Activated B cell treated with CpG ODN at 0.5 μM for 24 hours (primary cell): ENCODE measurements at regions not wholly inside any gene's neighbourhood (a gene's known extent, or its start where the extent isn't known, plus 50 kb on each side); places are given as distances from the start of the nearest gene placed in this dataset.

Experiments
- ATAC-seq: fragments of 200-7000 bp; cut with Tn5 transposase; one replicate; pipeline ENCODE4 v1.10.0; 2021; ENCODE audit warnings: low read depth, mild to moderate bottlenecking, moderate library complexity
- CTCF ChIA-PET: fragments of 350-600 bp; sonication (Branson Sonifier 250); formaldehyde crosslinking; loops from one replicate; lab custom pipeline; 2021; ENCODE audit warnings: antibody characterized with exemption; lab: Charles Lee
- POLR2A ChIA-PET: fragments of 350-600 bp; sonication (Branson Sonifier 250); formaldehyde crosslinking; loops from one replicate; lab custom pipeline; 2021; ENCODE audit warnings: antibody characterized with exemption; lab: Charles Lee
- DNase-seq: peaks from one replicate; pipeline ENCODE4 v3.0.0; 2022
- H3K27ac Mint-ChIP-seq: one replicate; pipeline ENCODE4 v1.8.0; 2020; ENCODE audit warnings: mixed read lengths
- H3K27me3 Mint-ChIP-seq: one replicate; pipeline ENCODE4 v1.8.0; 2021; ENCODE audit warnings: mixed read lengths
- H3K36me3 Mint-ChIP-seq: one replicate; pipeline ENCODE4 v1.8.0; 2021; ENCODE audit warnings: low read depth, mixed read lengths
- H3K4me1 Mint-ChIP-seq: one replicate; pipeline ENCODE4 v1.8.0; 2021; ENCODE audit warnings: mixed read lengths
- H3K4me3 Mint-ChIP-seq: one replicate; pipeline ENCODE4 v1.8.0; 2020; ENCODE audit warnings: mild to moderate bottlenecking, mixed read lengths
- H3K9me3 Mint-ChIP-seq: one replicate; pipeline ENCODE4 v1.8.0; 2020; ENCODE audit warnings: mixed read lengths
- CTCF ChIP-seq: fragments of 200-600 bp; IDR thresholded peaks from one replicate; pipeline ENCODE4 v1.8.0; 2022; ENCODE audit warnings: antibody characterized with exemption, mild to moderate bottlenecking
- intact Hi-C: fragments of 100-400 bp; cut with micrococcal nuclease; formaldehyde crosslinking; loops from one replicate; pipeline ENCODE4 v1.15.1; 2024

GRCh38 chr5:68699966-68700365 is 393.8 kb upstream of the SLC30A5 start:
- TF ChIP-seq CTCF, result no peak
- Mint-ChIP-seq H3K4me1 (peaks cover 3% of the 10 kb centered on the region), H3K36me3 (no peaks in the 10 kb centered on the region), H3K27ac (no peak overlapping the region), H3K9me3 (peaks cover 7% of the 10 kb centered on the region), H3K4me3 (no peak overlapping the region), H3K27me3 (no peaks in the 10 kb centered on the region)
- intact Hi-C loops, result no loop called here
- ChIA-PET CTCF (no interaction called here), POLR2A (no interaction called here)
- no peak for ATAC-seq
- no peak for DNase-seq

GRCh38 chr5:68707575-68707974 is 386.2 kb upstream of the SLC30A5 start:
- no peaks in the 10 kb centered on the region for H3K36me3 Mint-ChIP-seq

GRCh38 chr5:68708156-68708841 is 385.5 kb upstream of the SLC30A5 start:
- Mint-ChIP-seq H3K4me1 (peaks cover 52% of the 10 kb centered on the region), H3K36me3 (no peaks in the 10 kb centered on the region), H3K9me3 (no peaks in the 10 kb centered on the region), H3K4me3 (no peak overlapping the region), H3K27me3 (no peaks in the 10 kb centered on the region), H3K27ac (no peak overlapping the region)
- POLR2A ChIA-PET, result no interaction called here
- ATAC-seq, result no peak
- TF ChIP-seq CTCF, result no peak
- DNase-seq, result no peak
- CTCF ChIA-PET, result no interaction called here
- intact Hi-C loops, result no loop called here

More at GRCh38 chr5:68707575-68707974, 386.2 kb upstream of the SLC30A5 start:
- Mint-ChIP-seq H3K9me3 (no peaks in the 10 kb centered on the region), H3K27me3 (no peaks in the 10 kb centered on the region), H3K27ac (no peak overlapping the region), H3K4me3 (no peak overlapping the region), H3K4me1 (peaks cover 47% of the 10 kb centered on the region)
- no peak for TF ChIP-seq CTCF
- POLR2A ChIA-PET, result no interaction called here
- ATAC-seq, result no peak
- DNase-seq, result no peak
- CTCF ChIA-PET, result no interaction called here
- intact Hi-C loops, result no loop called here

- H3K9me3 Mint-ChIP-seq, result no peaks in the 10 kb centered on the region
- peaks cover 57% of the 10 kb centered on the region for H3K4me1 Mint-ChIP-seq
- POLR2A ChIA-PET, result no interaction called here
- DNase-seq (no peak), ATAC-seq (no peak)
- intact Hi-C loops, result no loop called here
- no peaks in the 10 kb centered on the region for H3K36me3 Mint-ChIP-seq
- no peaks in the 10 kb centered on the region for H3K27me3 Mint-ChIP-seq
- no peak for TF ChIP-seq CTCF
- CTCF ChIA-PET, result interaction anchor here (0.6 kb wide), 1 partner anchor 421 kb away, joined by 3 read pairs; no protein-coding TSS in a partner anchor
- no peak overlapping the region for H3K4me3 Mint-ChIP-seq
- no peak overlapping the region for H3K27ac Mint-ChIP-seq
Observed at GRCh38 chr5:68708842-68709170, 385.0 kb upstream of the SLC30A5 start.

GRCh38 chr5:68709239-68709638 is 384.6 kb upstream of the SLC30A5 start:
- DNase-seq (no peak), ATAC-seq (no peak)
- Mint-ChIP-seq H3K27me3 (no peaks in the 10 kb centered on the region), H3K9me3 (no peaks in the 10 kb centered on the region), H3K27ac (no peak overlapping the region), H3K4me1 (peaks cover 60% of the 10 kb centered on the region), H3K36me3 (no peaks in the 10 kb centered on the region), H3K4me3 (no peak overlapping the region)
- TF ChIP-seq CTCF, result no peak
- ChIA-PET CTCF (interaction anchor here (0.6 kb wide), 1 partner anchor 421 kb away, joined by 3 read pairs; no protein-coding TSS in a partner anchor), POLR2A (no interaction called here)
- intact Hi-C loops, result no loop called here
